ENCODE measurements at regions not wholly inside any gene's neighbourhood (a gene's known extent, or its start where the extent isn't known, plus 50 kb on each side); places are given as distances from the start of the nearest gene placed in this dataset.

GRCh38 chr22:19625331-19626041 lies 88.8 kb upstream of the SEPTIN5 start:
- H3K4me3 ChIP-seq (ENCODE audit: low read depth, low read length): no peak overlapping the region
- no peaks in the 10 kb centered on the region for H3K36me3 ChIP-seq (ENCODE audit: control insufficient read depth, insufficient read depth, low read length)
- peaks cover 3% of the 10 kb centered on the region for H3K27me3 ChIP-seq (ENCODE audit: control insufficient read depth, insufficient read depth, low read length)
- TF ChIP-seq CTCF (IDR thresholded peaks at IDR 0.05; ENCODE audit: insufficient read depth, low read length, severe bottlenecking): no peak
- no peak for FAIRE-seq
- no peak for DNase-seq (ENCODE audit: low read depth)

- no peak for FAIRE-seq
- no peak for TF ChIP-seq CTCF (IDR thresholded peaks at IDR 0.05; ENCODE audit: insufficient read depth, low read length, severe bottlenecking)
- no peak overlapping the region for H3K4me3 ChIP-seq (ENCODE audit: low read depth, low read length)
- DNase-seq (ENCODE audit: low read depth): no peak
- no peaks in the 10 kb centered on the region for H3K36me3 ChIP-seq (ENCODE audit: control insufficient read depth, insufficient read depth, low read length)
- peaks cover 3% of the 10 kb centered on the region for H3K27me3 ChIP-seq (ENCODE audit: control insufficient read depth, insufficient read depth, low read length)
Measured at GRCh38 chr22:19626042-19626587, 88.2 kb upstream of the SEPTIN5 start.

GRCh38 chr22:19626666-19627065 lies 87.6 kb upstream of the SEPTIN5 start:
- FAIRE-seq (no peak), DNase-seq (ENCODE audit: low read depth) (no peak)
- Histone ChIP-seq H3K36me3 (ENCODE audit: control insufficient read depth, insufficient read depth, low read length) (no peaks in the 10 kb centered on the region), H3K4me3 (ENCODE audit: low read depth, low read length) (no peak overlapping the region), H3K27me3 (ENCODE audit: control insufficient read depth, insufficient read depth, low read length) (peaks cover 3% of the 10 kb centered on the region)
- no peak for TF ChIP-seq CTCF (IDR thresholded peaks at IDR 0.05; ENCODE audit: insufficient read depth, low read length, severe bottlenecking)

GRCh38 chr22:19628038-19628776 lies 86.1 kb upstream of the SEPTIN5 start:
- DNase-seq (ENCODE audit: low read depth): no peak
- H3K27me3 ChIP-seq (ENCODE audit: control insufficient read depth, insufficient read depth, low read length): no peaks in the 10 kb centered on the region
- TF ChIP-seq CTCF (IDR thresholded peaks at IDR 0.05; ENCODE audit: insufficient read depth, low read length, severe bottlenecking): no peak
- H3K36me3 ChIP-seq (ENCODE audit: control insufficient read depth, insufficient read depth, low read length): no peaks in the 10 kb centered on the region
- H3K4me3 ChIP-seq (ENCODE audit: low read depth, low read length): no peak overlapping the region
- no peak for FAIRE-seq

GRCh38 chr22:19629331-19629719 lies 85.0 kb upstream of the SEPTIN5 start:
- FAIRE-seq: no peak
- TF ChIP-seq CTCF (IDR thresholded peaks at IDR 0.05; ENCODE audit: insufficient read depth, low read length, severe bottlenecking): no peak
- no peak overlapping the region for H3K4me3 ChIP-seq (ENCODE audit: low read depth, low read length)
- no peak for DNase-seq (ENCODE audit: low read depth)
- no peaks in the 10 kb centered on the region for H3K36me3 ChIP-seq (ENCODE audit: control insufficient read depth, insufficient read depth, low read length)
- no peaks in the 10 kb centered on the region for H3K27me3 ChIP-seq (ENCODE audit: control insufficient read depth, insufficient read depth, low read length)

Measured in bronchial epithelial cell (primary cell).